NCI-H1105 (cell line): ENCODE measurements at regions not wholly inside any gene's neighbourhood (a gene's known extent, or its start where the extent isn't known, plus 50 kb on each side); places are given as distances from the start of the nearest gene placed in this dataset.
A peak's percentile ranks its signal among the peaks of the same experiment; 100 is the strongest.

Source experiments
- DNase-seq: peaks from one replicate; lab custom pipeline; 2025; lab: John Stamatoyannopoulos, UW

DNA sequence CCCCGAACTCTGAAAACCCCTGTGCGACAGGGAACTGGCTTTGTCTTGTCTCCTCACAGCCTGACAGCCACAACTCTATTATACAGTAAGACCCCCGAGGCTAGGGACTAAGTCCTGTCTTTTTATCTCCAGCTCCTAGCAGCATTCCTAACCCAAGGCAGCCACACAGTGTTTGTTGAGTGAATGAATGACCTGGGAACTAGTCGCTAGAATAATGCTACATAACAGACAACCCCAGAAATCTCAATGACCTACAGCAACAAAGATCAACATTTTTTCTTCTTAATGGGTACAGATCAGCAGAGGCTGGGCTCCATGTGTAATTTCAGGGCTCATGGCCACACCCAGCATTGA, 71.4 kb upstream of the TNRC6C start:
- no peak for DNase-seq

- peak; percentile 37 for DNase-seq
Observed at GRCh38 chr17:77887464-77888241, 70.8 kb upstream of the TNRC6C start.

DNA sequence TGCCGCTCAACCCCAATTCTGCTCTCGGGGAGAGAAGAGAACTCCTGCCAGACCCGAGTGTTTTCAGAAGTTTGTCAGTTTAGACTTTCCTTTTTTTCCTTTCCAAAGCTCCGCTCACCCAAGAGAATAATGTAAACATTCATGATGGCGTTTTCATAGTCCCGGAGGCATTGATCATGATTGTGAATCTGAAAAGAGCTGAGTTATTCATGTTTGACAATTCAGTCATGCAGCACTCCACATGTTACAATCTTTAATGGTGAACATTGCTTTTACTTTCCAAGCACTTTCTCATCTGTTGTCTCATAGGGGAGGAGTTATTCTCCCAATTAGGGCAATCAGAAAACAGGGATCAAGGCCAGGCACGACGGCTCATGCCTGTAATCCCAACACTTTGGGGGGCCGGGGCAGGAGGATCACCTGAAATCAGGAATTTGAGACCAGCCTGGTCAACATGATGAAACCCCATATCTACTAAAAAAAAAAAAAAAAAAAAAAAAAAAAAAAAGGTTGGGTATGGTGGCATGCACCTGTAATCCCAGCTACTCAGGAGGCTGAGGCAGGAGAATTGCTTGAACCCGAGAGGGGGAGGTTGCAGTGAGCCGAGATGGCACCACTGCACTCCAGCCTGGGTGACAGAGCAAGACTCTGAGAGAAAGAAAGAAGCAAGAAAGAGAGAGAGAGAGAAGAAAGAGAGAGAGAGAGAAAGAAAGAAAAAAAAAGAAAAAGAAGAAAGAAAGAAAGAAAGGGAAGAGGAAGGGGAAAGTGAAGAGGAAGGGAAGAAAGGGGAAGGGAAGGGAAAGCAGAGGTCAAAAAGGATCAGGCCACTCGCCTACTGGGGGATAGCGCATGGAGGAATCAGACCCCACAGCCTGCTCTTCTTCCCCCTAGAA, 70.0 kb upstream of the TNRC6C start:
- DNase-seq: no peak

- DNase-seq: no peak
Observed at GRCh38 chr17:77889135-77889505, 69.4 kb upstream of the TNRC6C start.

DNA sequence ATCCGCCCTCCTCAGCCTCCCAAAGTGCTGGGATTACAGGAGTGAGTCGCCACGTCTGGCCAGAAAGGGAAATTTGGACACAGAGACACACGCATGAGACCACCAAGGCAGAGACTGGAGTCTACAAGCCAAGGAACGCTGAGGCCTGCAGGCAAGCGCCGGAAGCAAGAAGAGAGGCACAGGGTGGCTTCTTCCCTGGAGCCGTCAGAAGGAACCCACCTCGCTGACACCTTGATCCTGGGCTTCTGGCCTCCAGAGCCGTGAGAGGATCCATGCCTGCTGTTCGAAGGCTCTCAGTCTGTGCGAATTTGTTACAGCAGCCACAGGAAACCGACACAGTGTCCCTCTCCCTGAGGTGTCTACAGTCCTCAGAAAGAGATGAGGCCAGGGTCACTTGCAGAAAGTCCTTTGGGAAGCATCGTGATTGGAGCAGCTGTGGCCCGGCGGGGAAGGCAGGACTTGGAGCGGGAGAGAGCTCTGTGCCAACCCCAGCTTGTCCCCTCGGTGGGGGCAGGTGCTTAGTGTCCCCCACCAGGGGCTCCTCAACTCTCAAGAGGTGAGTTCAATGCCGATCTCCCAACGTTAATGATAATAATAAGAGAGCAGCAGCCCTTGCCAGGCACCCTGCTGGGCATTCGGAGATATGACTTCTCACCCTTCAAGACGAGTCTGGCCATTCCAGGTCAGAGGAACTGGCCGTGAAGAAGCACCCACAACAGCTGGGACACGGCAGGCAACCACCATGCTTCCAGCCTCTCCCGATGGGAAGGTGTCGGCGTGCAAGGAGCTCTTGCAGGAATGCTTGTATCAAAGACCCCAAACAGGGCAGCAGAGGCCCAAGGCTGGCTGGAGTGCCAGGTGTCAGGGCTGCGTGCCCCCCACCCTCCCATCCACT, 68.4 kb upstream of the TNRC6C start:
- no peak for DNase-seq

DNA sequence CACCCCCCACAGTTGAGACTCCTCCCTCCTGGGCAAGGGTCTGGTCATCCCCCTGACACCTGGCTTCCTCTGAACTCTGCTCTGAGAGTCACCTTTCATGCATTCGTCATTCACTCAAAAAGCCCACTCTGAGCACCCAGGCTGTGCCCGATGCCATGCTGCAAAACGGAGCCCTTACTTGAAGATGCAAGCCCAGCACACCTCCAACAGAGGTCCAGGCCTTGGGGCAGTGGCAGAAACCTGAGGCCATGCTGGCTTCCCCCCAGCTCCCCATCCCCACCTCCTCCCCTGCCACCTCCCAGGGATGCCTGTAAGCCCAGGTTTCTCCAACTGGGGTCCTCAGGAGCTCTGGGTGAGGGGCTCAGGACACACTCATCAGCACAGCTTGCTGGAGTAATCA, 67.7 kb upstream of the TNRC6C start:
- no peak for DNase-seq

DNA sequence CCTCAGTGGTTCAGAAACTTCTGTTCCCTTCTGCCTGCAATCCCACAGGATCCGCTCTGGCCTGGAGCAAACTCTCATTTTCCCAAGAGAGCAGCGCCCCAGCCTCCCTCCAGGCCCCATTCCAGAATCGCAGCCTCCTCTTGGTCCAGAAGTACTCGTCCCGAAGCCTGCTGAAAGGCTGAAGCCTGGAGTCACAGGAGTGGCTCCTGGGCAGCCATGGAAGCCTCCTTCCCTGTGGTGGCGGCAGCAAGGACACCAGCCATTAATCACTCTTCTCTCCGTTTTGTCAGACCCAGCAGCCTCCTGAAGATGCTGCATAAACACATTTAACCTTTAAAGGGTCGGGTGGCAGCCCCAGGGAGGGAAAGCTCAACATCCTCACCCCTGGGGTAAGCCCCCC, 66.9 kb upstream of the TNRC6C start:
- no peak for DNase-seq

DNA sequence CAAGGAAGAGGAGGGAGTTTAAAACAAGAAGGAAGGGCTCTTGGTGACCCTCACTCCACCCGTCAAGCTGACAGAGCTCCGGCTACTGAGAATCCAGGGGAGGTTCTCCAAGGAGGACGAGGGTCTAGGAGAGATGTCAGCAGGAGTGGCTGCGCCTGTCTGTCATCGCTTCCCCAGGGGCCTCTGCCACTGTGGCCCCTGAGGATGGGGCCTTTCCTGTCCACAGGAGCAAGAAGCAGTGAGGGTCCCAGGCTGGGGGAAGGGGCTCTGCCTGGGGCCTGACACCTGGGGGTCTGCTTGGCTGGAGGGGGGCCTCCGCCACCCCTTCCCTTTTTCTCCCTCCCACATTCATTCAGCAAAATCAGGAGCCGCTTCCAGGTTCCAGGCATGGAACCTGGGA, 66.5 kb upstream of the TNRC6C start:
- DNase-seq: no peak

DNA sequence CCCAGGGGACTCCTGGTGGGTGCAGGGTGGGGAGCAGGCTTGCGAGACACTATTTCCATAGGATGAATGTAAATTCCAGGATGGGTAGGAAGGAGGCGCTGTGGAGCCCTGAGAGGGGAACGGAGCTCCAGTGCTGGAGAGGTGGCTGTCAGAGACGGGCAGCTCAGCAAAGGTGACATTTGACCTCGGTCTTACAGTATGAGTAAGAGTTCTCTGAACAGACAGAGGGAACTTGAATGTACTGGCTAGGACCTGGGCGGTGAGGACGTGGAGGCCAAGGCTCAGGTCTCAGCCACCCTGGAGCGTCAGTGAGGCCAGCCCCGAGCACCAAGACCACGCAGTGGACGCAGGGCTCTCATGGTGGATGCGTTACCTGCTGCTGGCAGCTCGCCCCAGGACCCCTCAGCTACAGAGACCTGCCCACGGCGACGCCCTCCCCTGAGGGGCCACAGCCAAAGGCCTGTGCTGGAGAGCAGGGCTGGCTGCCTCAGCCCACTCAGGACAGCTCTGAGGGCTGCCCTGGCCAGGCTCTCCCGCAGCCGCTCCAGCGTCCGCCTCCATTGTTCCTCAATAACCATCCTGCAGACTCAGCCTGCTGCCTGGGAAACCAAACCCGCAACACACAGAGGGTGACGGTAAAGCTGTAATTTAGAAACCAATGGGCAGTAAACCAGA, 65.9 kb upstream of the TNRC6C start:
- no peak for DNase-seq

GRCh38 chr17:77893144-77894044, 65.1 kb upstream of the TNRC6C start:
- DNase-seq: no peak

GRCh38 chr17:77894126-77894956, 64.2 kb upstream of the TNRC6C start:
- no peak for DNase-seq

GRCh38 chr17:77897741-77898301, 60.7 kb upstream of the TNRC6C start:
- DNase-seq: no peak

DNA sequence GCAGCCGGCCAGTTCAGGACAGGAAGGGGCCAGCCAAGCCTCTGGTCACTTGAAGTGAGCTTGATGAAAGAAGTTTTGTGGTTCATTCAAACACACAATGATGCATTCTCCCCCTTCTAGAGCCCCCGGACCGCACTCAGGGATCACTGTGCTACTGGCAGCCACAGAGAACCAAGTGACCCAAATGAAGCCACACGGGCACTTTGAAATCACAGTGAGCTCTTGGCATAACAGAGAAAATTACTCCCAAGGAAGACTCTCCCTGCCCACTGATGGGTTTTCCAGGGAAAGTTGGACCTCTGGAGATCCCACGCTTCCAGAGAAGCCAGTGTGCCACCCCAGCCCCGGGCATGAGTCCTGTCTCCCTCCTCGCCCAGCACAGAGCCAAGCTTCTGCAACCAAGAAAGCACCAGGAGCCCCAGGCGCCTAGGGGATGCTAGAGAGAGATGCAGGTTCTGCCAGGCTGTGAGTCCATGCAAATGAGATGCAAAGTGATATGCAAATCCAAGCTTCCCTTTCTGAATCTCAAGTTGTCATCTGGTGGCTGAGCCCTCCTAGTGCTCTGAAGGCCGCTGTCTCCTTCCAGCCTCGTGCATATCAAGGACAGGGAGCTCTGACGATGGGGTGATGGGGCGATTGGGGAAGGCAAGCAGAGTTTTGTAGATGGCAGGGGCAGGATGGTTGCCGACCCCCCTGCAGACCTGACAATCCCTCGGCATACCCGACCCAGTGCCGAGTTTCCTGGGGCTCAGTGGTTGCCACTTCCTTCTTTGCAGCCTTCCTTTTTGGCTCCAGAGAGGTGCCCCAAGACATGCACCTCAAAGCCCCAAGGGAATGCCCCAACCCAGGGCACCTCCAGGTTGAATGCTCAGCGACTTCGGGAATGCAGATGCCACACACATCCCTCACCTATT, 59.7 kb upstream of the TNRC6C start:
- DNase-seq: no peak

GRCh38 chr17:77899498-77899897, 59.0 kb upstream of the TNRC6C start:
- DNase-seq: peak; percentile 38

- no peak for DNase-seq
Observed at GRCh38 chr17:77901481-77901880, 57.0 kb upstream of the TNRC6C start.

DNA sequence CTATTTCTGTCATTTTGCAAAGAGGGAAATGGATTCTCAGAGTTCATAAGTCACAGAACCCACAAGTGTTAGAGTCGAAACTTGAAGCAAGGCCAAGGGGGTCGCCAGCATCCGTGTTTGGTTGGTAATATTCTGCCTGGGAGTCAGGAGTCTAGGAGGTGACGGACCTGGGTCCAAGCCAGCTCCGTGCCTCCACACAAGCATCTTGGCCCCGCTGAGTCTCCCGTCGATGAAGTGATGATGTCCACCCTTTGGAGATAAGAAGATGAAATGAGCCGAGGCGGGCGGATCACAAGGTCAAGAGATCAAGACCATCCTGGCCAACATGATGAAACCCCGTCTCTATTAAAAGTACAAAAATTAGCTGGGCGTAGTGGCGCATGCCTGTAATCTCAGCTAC, 53.2 kb upstream of the TNRC6C start:
- no peak for DNase-seq

- no peak for DNase-seq
Observed at GRCh38 chr17:77905766-77906165, 52.7 kb upstream of the TNRC6C start.

GRCh38 chr17:77906377-77906871, 52.1 kb upstream of the TNRC6C start:
- DNase-seq: no peak
